SK-N-SH treated with all-trans-retinoic acid at 6 μM for 48 hours (cell line): ENCODE measurements at regions not wholly inside any gene's neighbourhood (a gene's known extent, or its start where the extent isn't known, plus 50 kb on each side); places are given as distances from the start of the nearest gene placed in this dataset.

ENCODE experiments used
- CREB5 ChIP-seq: fragments of 250-450 bp; sonication (Bioruptor Pico); IDR thresholded peaks from 2 replicates; pipeline ENCODE4 v1.5.1; 2020; ENCODE audit warnings: low read depth, mild to moderate bottlenecking, moderate library complexity
- GLIS3 ChIP-seq: fragments of 250-450 bp; sonication (Bioruptor Pico); IDR thresholded peaks from 2 replicates; pipeline ENCODE4 v1.5.0; 2020; ENCODE audit warnings: mild to moderate bottlenecking, moderate library complexity
- OSR1 ChIP-seq: fragments of 250-450 bp; sonication (Bioruptor Pico); IDR thresholded peaks from 2 replicates; pipeline ENCODE4 v1.8.0; 2022; ENCODE audit warnings: moderate library complexity, mild to moderate bottlenecking, inconsistent platforms
- PATZ1 ChIP-seq: fragments of 250-450 bp; sonication (Bioruptor Pico); IDR thresholded peaks from 2 replicates; pipeline ENCODE4 v1.8.0; 2020; ENCODE audit warnings: mild to moderate bottlenecking, moderate library complexity, borderline replicate concordance
- TOX ChIP-seq: fragments of 250-450 bp; sonication (Bioruptor Pico); IDR thresholded peaks from 2 replicates; pipeline ENCODE4 v1.8.0; 2021; ENCODE audit warnings: mild to moderate bottlenecking, moderate library complexity, borderline replicate concordance

- TF ChIP-seq CREB5 (CRISPR knock-in tag) (no peak), GLIS3 (no peak), PATZ1 (no peak), OSR1 (no peak), TOX (CRISPR knock-in tag) (no peak)
Observed at GRCh38 chr2:84031312-84032050, 427.6 kb downstream of the SUCLG1 start.
